ENCODE measurements at regions not wholly inside any gene's neighbourhood (a gene's known extent, or its start where the extent isn't known, plus 50 kb on each side); places are given as distances from the start of the nearest gene placed in this dataset.
A peak's percentile ranks its signal among the peaks of the same experiment; 100 is the strongest.

GRCh38 chr16:63301349-63301748 lies 1265.1 kb upstream of the CDH8 start:
- no peaks in the 10 kb centered on the region for H3K36me3 ChIP-seq
- no peak for DNase-seq
- H3K9me3 ChIP-seq: no peaks in the 10 kb centered on the region
- H3K4me1 ChIP-seq: no peaks in the 10 kb centered on the region
- H3K27me3 ChIP-seq: no peaks in the 10 kb centered on the region
- TF ChIP-seq, protein P1, sequence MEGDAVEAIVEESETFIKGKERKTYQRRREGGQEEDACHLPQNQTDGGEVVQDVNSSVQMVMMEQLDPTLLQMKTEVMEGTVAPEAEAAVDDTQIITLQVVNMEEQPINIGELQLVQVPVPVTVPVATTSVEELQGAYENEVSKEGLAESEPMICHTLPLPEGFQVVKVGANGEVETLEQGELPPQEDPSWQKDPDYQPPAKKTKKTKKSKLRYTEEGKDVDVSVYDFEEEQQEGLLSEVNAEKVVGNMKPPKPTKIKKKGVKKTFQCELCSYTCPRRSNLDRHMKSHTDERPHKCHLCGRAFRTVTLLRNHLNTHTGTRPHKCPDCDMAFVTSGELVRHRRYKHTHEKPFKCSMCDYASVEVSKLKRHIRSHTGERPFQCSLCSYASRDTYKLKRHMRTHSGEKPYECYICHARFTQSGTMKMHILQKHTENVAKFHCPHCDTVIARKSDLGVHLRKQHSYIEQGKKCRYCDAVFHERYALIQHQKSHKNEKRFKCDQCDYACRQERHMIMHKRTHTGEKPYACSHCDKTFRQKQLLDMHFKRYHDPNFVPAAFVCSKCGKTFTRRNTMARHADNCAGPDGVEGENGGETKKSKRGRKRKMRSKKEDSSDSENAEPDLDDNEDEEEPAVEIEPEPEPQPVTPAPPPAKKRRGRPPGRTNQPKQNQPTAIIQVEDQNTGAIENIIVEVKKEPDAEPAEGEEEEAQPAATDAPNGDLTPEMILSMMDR (IDR thresholded peaks at IDR 0.05; ENCODE audit: low read depth, low read length): no peak
- H3K4me3 ChIP-seq (ENCODE audit: low read depth, low read length): no peak overlapping the region

- Histone ChIP-seq H3K36me3 (no peaks in the 10 kb centered on the region), H3K27me3 (no peaks in the 10 kb centered on the region), H3K4me3 (ENCODE audit: low read depth, low read length) (no peak overlapping the region), H3K4me1 (no peaks in the 10 kb centered on the region), H3K9me3 (no peaks in the 10 kb centered on the region)
- TF ChIP-seq, protein P1 (IDR thresholded peaks at IDR 0.05; ENCODE audit: low read depth, low read length): no peak
- DNase-seq: no peak
These were observed 1262.8 kb upstream of the CDH8 start for GRCh38 chr16:63298993-63299392.

DNA sequence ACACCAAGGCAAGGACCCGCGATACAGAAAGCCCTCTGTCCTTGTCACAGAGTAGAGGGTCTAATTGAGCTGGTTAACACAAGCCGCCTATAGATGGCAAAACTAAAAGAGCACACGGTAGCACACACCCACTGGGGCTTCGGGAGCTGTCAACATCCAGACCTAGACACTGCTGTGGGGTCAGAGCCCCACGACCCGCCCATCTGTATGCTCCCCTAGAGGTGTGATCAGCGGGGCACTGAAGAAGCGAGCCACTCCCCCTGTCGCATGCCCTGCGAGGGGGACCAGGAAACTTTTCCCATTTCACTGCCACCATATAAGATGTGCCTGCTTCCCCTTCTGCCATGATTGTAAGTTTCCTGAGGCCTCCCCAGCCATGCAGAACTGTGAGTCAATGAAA lies 1255.8 kb upstream of the CDH8 start:
- H3K27me3 ChIP-seq: no peaks in the 10 kb centered on the region
- no peak for DNase-seq
- H3K4me1 ChIP-seq: no peaks in the 10 kb centered on the region
- no peak overlapping the region for H3K4me3 ChIP-seq (ENCODE audit: low read depth, low read length)
- H3K9me3 ChIP-seq: no peaks in the 10 kb centered on the region
- H3K36me3 ChIP-seq: no peaks in the 10 kb centered on the region
- TF ChIP-seq, protein P1 (IDR thresholded peaks at IDR 0.05; ENCODE audit: low read depth, low read length): no peak

DNA sequence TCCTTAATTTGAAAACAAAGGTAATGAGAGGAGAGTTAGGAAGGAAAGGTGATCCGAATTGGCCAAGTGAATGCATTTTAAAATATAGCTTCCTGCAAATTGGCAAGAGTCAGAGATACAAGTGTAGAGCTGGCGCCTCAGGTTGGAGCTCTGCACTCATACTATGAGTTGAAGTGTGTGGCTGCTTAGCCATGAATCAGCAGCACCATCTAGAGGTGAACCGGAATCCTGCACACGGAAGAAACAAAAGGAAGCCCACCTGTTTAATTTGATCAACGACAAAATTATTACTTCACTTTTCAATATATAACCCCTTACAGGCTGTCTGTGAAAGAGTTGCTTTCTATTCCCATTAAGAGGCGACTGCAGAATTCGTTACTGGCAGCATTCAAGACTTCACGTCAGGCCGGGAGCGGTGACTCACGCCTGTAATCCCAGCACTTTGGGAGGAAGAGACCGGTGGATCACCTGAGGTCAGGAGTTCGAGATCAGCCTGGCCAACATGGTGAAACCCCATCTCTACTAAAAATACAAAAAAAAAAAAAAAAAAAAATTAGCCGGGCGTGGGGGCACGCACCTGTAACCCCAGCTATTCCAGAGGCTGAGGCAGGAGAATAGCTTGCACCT lies 1253.7 kb upstream of the CDH8 start:
- Histone ChIP-seq H3K4me1 (no peaks in the 10 kb centered on the region), H3K4me3 (ENCODE audit: low read depth, low read length) (no peak overlapping the region), H3K9me3 (no peaks in the 10 kb centered on the region), H3K36me3 (no peaks in the 10 kb centered on the region), H3K27me3 (no peaks in the 10 kb centered on the region)
- TF ChIP-seq, protein P1 (IDR thresholded peaks at IDR 0.05; ENCODE audit: low read depth, low read length): peak; percentile 95
- peak; percentile 54 for DNase-seq

DNA sequence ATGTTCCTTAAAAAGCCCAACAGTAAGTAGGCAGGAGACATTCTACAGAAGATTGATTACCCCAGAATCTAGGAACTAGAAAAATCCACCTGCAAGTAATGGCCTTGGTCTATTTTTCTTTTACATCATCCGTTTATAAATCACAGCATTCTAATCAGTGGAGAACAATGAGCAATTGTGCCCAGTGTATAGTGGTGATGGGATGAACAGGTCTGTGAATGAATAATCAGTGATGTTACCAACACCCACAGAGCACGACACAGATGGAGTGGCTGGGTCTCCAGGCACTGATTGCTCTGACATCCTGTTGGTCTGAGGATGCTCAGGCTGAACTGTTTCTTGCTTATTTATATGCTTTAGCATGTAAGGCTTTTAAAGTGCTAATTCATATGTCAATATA lies 1251.2 kb upstream of the CDH8 start:
- Histone ChIP-seq H3K36me3 (no peaks in the 10 kb centered on the region), H3K27me3 (no peaks in the 10 kb centered on the region), H3K4me3 (ENCODE audit: low read depth, low read length) (no peak overlapping the region), H3K9me3 (no peaks in the 10 kb centered on the region), H3K4me1 (no peaks in the 10 kb centered on the region)
- no peak for DNase-seq
- TF ChIP-seq, protein P1 (IDR thresholded peaks at IDR 0.05; ENCODE audit: low read depth, low read length): no peak

GRCh38 chr16:63283721-63284120 lies 1247.5 kb upstream of the CDH8 start:
- DNase-seq: no peak
- Histone ChIP-seq H3K36me3 (no peaks in the 10 kb centered on the region), H3K4me1 (no peaks in the 10 kb centered on the region), H3K4me3 (ENCODE audit: low read depth, low read length) (no peak overlapping the region), H3K9me3 (no peaks in the 10 kb centered on the region), H3K27me3 (no peaks in the 10 kb centered on the region)
- TF ChIP-seq, protein P1 (IDR thresholded peaks at IDR 0.05; ENCODE audit: low read depth, low read length): no peak
